ENCODE measurements at regions not wholly inside any gene's neighbourhood (a gene's known extent, or its start where the extent isn't known, plus 50 kb on each side); places are given as distances from the start of the nearest gene placed in this dataset.
"Not testable (repeated sequence)": the region's sequence is repeated elsewhere in the genome, so short reads cannot be mapped to it uniquely, and the experiment has no call there.

GRCh38 chr13:96934889-96935489, 59.3 kb downstream of the OXGR1 start:
- no peak for DNase-seq

GRCh38 chr13:96925916-96926628, 68.2 kb downstream of the OXGR1 start:
- peak in 1 of 2 experiments; percentile 50 for DNase-seq

GRCh38 chr13:96925477-96925876, 68.8 kb downstream of the OXGR1 start:
- DNase-seq: no peak

- not testable (repeated sequence) for DNase-seq
Observed at GRCh38 chr13:96918861-96919631, 75.2 kb downstream of the OXGR1 start.

- no peak for DNase-seq
Observed at GRCh38 chr13:96904232-96904631, 90.0 kb downstream of the OXGR1 start.

- DNase-seq: no peak
Observed at GRCh38 chr13:96903085-96903484, 91.2 kb downstream of the OXGR1 start.

GRCh38 chr13:96900986-96901385, 93.3 kb downstream of the OXGR1 start:
- DNase-seq: no peak

- DNase-seq: no peak
Observed at GRCh38 chr13:96899946-96900345, 94.3 kb downstream of the OXGR1 start.

GRCh38 chr13:96898646-96899254, 95.5 kb downstream of the OXGR1 start:
- no peak for DNase-seq

- DNase-seq: no peak
Observed at GRCh38 chr13:96898212-96898611, 96.1 kb downstream of the OXGR1 start.
